Liver (tissue), 8 donors: ENCODE measurements at regions not wholly inside any gene's neighbourhood (a gene's known extent, or its start where the extent isn't known, plus 50 kb on each side); places are given as distances from the start of the nearest gene placed in this dataset.

Source experiments
- DNase-seq: peaks from one replicate; pipeline ENCODE4 v3.0.0-alpha.2; 2017; ENCODE audit warnings: low spot score
- H3K27ac ChIP-seq, 2 donors: one replicate each; pipeline ENCODE4 v1.7.0; 2013; ENCODE audit warnings: inconsistent platforms in 2 of 2, low read length in 2 of 2, control low read depth in 1 of 2, low read depth in 1 of 2, mild to moderate bottlenecking in 1 of 2
- H3K27me3 ChIP-seq, 4 donors: one replicate each; pipeline versions ENCODE4 v1.6.1 to v1.7.0; 2013; ENCODE audit warnings: low read length in 3 of 4, inconsistent platforms in 1 of 4, mild to moderate bottlenecking in 1 of 4, moderate library complexity in 1 of 4; ENCODE audit not compliant: control insufficient read depth in 4 of 4, insufficient read depth in 4 of 4
- H3K36me3 ChIP-seq, 4 donors: one replicate each; pipeline versions ENCODE4 v1.6.1 to v1.7.0; 2013; ENCODE audit warnings: low read length in 3 of 4, mild to moderate bottlenecking in 3 of 4, low read depth in 1 of 4, moderate library complexity in 1 of 4; ENCODE audit not compliant: control insufficient read depth in 4 of 4, insufficient read depth in 3 of 4
- H3K4me1 ChIP-seq, 4 donors: one replicate each; pipeline versions ENCODE4 v1.6.1 to v1.7.0; 2013; ENCODE audit warnings: low read length in 3 of 4, mild to moderate bottlenecking in 3 of 4, moderate library complexity in 1 of 4; ENCODE audit not compliant: control insufficient read depth in 4 of 4, insufficient read depth in 4 of 4
- H3K4me3 ChIP-seq, 3 donors: one replicate each; pipeline versions ENCODE4 v1.6.1 to v1.7.0; 2013; ENCODE audit warnings: low read length in 3 of 3, control low read depth in 1 of 3, low read depth in 1 of 3, mild to moderate bottlenecking in 1 of 3
- H3K9ac ChIP-seq, 2 donors: one replicate each; pipeline ENCODE4 v1.7.0; 2013; ENCODE audit warnings: low read length in 2 of 2, mild to moderate bottlenecking in 2 of 2, moderate library complexity in 2 of 2, control low read depth in 1 of 2, low read depth in 1 of 2
- H3K9me3 ChIP-seq, 4 donors: one replicate each; pipeline versions ENCODE4 v1.6.1 to v1.7.0; 2013; ENCODE audit warnings: low read length in 3 of 4; ENCODE audit not compliant: control insufficient read depth in 4 of 4
- EGR1 ChIP-seq, 2 donors: IDR thresholded peaks; 2 replicates each; pipeline ENCODE4 v1.6.1; 2016 to 2018; ENCODE audit warnings: antibody characterized with exemption in 2 of 2, low read depth in 2 of 2
- FOXA1 ChIP-seq: IDR thresholded peaks from 2 replicates; pipeline ENCODE4 v1.6.1; 2016; ENCODE audit warnings: antibody characterized with exemption
- FOXA2 ChIP-seq: IDR thresholded peaks from 2 replicates; pipeline ENCODE4 v1.6.1; 2016; ENCODE audit warnings: antibody characterized with exemption
- GABPA ChIP-seq, 2 donors: IDR thresholded peaks in 1 of 2; conservative IDR thresholded peaks in 1 of 2; 2 replicates each; pipeline ENCODE4 v1.6.1; 2016; ENCODE audit warnings: antibody characterized with exemption in 2 of 2, mild to moderate bottlenecking in 1 of 2, moderate library complexity in 1 of 2
- HNF4A ChIP-seq, 2 donors: conservative IDR thresholded peaks; 2 replicates each; pipeline ENCODE4 v1.6.1; 2016; ENCODE audit warnings: antibody characterized with exemption in 2 of 2, mild to moderate bottlenecking in 2 of 2
- JUND ChIP-seq, 2 donors: IDR thresholded peaks; 2 replicates each; pipeline ENCODE4 v1.6.1; 2016; ENCODE audit warnings: antibody characterized with exemption in 2 of 2
- NR2F2 ChIP-seq: IDR thresholded peaks from 2 replicates; pipeline ENCODE4 v1.6.1; 2016; ENCODE audit warnings: antibody characterized with exemption
- RAD21 ChIP-seq, 2 donors: IDR thresholded peaks; 2 replicates each; pipeline ENCODE4 v1.6.1; 2016; ENCODE audit warnings: antibody characterized with exemption in 2 of 2, mild to moderate bottlenecking in 2 of 2
- RXRA ChIP-seq, 2 donors: IDR thresholded peaks; 2 replicates each; pipeline ENCODE4 v1.6.1; 2017 to 2018; ENCODE audit warnings: antibody characterized with exemption in 2 of 2, mild to moderate bottlenecking in 1 of 2
- TAF1 ChIP-seq: conservative IDR thresholded peaks from 2 replicates; pipeline ENCODE4 v1.6.1; 2016; ENCODE audit warnings: antibody characterized with exemption, mild to moderate bottlenecking
- YY1 ChIP-seq: IDR thresholded peaks from 2 replicates; pipeline ENCODE4 v1.6.1; 2016; ENCODE audit warnings: antibody characterized with exemption, mild to moderate bottlenecking
- WGBS: extraction: QIAGEN DNeasy Blood & Tissue Kit; methylation state at CpG from one replicate; pipeline ENCODE4 v1.1.7; 2013; 5-methylcytosine and 5-hydroxymethylcytosine counted together
- TF ChIP-seq, protein P1 (sequence below): IDR thresholded peaks from 2 replicates; pipeline ENCODE4 v1.6.1; 2016; ENCODE audit warnings: antibody characterized with exemption
- TF ChIP-seq, protein P2 (sequence below): IDR thresholded peaks from 2 replicates; pipeline ENCODE4 v1.6.1; 2016; ENCODE audit warnings: antibody characterized with exemption
- TF ChIP-seq, protein P3 (sequence below): IDR thresholded peaks from 2 replicates; pipeline ENCODE4 v1.6.1; 2016; ENCODE audit warnings: antibody characterized with exemption, mild to moderate bottlenecking
- TF ChIP-seq, protein P4 (sequence below): IDR thresholded peaks from 2 replicates; pipeline ENCODE4 v1.6.1; 2016; ENCODE audit warnings: antibody characterized with exemption
- TF ChIP-seq, protein P5 (sequence below): fragments of 150-350 bp; IDR thresholded peaks from 2 replicates; pipeline ENCODE4 v1.5.1; 2017; ENCODE audit warnings: improper control_type of control experiment, low read depth, low read length; ENCODE audit not compliant: missing input control
- donor health status: healthy.
- donor health status: healthy.
- donor health status: healthy.
- donor health status: healthy.
- donor health status: healthy.

DNA sequence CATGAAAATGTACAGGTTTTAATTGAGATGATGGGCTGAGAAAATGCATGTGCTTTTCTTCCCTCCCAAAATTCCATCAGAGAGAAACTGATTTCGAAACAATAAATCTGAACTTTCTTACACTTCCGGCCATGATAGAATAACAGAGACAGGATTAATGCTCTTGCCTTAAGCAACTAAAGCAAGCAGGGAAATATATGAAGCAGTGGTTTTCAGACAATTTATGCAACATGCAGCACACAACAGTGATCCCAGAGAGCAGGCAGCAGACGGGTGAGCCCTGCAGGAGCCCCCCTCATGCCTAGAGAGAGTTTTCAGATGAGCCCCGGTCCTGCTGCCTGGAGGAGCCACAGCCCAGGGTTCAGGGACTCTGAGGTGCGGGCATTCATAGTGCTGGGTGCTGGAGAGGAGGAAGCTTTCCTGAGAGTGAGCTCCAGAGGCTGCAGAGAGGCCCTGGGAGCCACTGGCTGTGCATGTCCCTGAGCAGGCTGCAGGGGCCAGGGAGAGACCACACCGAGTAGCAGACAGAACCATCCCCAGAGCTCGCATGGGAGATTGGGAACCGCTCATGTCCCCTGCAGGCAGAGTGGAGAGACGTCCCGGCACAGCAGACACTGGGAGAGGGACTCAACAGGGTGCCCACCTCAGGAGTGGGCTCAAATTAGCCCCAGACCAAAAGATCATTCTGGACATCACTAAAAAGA lies 143.5 kb downstream of the OLFM1 start:
- 56% methylated on average over 10 of the region's 10 CpGs for WGBS
- DNase-seq = no peak
- H3K27ac ChIP-seq = no peak overlapping the region
- H3K36me3 ChIP-seq = no peaks in the 10 kb centered on the region
- no peak overlapping the region for H3K9ac ChIP-seq
- H3K27me3 ChIP-seq = peaks cover 0 to 3% (median 0%) of the 10 kb centered on the region in 4 donors
- no peak overlapping the region for H3K4me3 ChIP-seq
- TF ChIP-seq HNF4A (conservative IDR thresholded peaks at IDR 0.05) = no peak
- TF ChIP-seq FOXA1 = no peak
- TF ChIP-seq RAD21 (IDR thresholded peaks at IDR 0.05) = no peak
- no peak for TF ChIP-seq EGR1 (IDR thresholded peaks at IDR 0.05; ENCODE audit: low read depth in 2 of 2)
- no peak for TF ChIP-seq NR2F2
- no peak for TF ChIP-seq TAF1
- no peak for TF ChIP-seq RXRA (IDR thresholded peaks at IDR 0.05)
- TF ChIP-seq, protein P1, sequence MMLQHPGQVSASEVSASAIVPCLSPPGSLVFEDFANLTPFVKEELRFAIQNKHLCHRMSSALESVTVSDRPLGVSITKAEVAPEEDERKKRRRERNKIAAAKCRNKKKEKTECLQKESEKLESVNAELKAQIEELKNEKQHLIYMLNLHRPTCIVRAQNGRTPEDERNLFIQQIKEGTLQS = no peak
- TF ChIP-seq GABPA (IDR thresholded peaks at IDR 0.05 in 1 of 2, conservative IDR thresholded peaks at IDR 0.05 in 1 of 2) = no peak
- no peak for TF ChIP-seq JUND (IDR thresholded peaks at IDR 0.05)
- TF ChIP-seq, protein P2, sequence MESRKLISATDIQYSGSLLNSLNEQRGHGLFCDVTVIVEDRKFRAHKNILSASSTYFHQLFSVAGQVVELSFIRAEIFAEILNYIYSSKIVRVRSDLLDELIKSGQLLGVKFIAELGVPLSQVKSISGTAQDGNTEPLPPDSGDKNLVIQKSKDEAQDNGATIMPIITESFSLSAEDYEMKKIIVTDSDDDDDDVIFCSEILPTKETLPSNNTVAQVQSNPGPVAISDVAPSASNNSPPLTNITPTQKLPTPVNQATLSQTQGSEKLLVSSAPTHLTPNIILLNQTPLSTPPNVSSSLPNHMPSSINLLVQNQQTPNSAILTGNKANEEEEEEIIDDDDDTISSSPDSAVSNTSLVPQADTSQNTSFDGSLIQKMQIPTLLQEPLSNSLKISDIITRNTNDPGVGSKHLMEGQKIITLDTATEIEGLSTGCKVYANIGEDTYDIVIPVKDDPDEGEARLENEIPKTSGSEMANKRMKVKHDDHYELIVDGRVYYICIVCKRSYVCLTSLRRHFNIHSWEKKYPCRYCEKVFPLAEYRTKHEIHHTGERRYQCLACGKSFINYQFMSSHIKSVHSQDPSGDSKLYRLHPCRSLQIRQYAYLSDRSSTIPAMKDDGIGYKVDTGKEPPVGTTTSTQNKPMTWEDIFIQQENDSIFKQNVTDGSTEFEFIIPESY = no peak
- TF ChIP-seq, protein P3, sequence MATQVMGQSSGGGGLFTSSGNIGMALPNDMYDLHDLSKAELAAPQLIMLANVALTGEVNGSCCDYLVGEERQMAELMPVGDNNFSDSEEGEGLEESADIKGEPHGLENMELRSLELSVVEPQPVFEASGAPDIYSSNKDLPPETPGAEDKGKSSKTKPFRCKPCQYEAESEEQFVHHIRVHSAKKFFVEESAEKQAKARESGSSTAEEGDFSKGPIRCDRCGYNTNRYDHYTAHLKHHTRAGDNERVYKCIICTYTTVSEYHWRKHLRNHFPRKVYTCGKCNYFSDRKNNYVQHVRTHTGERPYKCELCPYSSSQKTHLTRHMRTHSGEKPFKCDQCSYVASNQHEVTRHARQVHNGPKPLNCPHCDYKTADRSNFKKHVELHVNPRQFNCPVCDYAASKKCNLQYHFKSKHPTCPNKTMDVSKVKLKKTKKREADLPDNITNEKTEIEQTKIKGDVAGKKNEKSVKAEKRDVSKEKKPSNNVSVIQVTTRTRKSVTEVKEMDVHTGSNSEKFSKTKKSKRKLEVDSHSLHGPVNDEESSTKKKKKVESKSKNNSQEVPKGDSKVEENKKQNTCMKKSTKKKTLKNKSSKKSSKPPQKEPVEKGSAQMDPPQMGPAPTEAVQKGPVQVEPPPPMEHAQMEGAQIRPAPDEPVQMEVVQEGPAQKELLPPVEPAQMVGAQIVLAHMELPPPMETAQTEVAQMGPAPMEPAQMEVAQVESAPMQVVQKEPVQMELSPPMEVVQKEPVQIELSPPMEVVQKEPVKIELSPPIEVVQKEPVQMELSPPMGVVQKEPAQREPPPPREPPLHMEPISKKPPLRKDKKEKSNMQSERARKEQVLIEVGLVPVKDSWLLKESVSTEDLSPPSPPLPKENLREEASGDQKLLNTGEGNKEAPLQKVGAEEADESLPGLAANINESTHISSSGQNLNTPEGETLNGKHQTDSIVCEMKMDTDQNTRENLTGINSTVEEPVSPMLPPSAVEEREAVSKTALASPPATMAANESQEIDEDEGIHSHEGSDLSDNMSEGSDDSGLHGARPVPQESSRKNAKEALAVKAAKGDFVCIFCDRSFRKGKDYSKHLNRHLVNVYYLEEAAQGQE = no peak
- no peak for TF ChIP-seq FOXA2
- TF ChIP-seq, protein P4, sequence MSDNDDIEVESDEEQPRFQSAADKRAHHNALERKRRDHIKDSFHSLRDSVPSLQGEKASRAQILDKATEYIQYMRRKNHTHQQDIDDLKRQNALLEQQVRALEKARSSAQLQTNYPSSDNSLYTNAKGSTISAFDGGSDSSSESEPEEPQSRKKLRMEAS = no peak
- TF ChIP-seq YY1 = no peak
- TF ChIP-seq, protein P5, sequence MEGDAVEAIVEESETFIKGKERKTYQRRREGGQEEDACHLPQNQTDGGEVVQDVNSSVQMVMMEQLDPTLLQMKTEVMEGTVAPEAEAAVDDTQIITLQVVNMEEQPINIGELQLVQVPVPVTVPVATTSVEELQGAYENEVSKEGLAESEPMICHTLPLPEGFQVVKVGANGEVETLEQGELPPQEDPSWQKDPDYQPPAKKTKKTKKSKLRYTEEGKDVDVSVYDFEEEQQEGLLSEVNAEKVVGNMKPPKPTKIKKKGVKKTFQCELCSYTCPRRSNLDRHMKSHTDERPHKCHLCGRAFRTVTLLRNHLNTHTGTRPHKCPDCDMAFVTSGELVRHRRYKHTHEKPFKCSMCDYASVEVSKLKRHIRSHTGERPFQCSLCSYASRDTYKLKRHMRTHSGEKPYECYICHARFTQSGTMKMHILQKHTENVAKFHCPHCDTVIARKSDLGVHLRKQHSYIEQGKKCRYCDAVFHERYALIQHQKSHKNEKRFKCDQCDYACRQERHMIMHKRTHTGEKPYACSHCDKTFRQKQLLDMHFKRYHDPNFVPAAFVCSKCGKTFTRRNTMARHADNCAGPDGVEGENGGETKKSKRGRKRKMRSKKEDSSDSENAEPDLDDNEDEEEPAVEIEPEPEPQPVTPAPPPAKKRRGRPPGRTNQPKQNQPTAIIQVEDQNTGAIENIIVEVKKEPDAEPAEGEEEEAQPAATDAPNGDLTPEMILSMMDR = no peak
- no peaks in the 10 kb centered on the region for H3K4me1 ChIP-seq
- H3K9me3 ChIP-seq = peaks cover 0 to 9% (median 2%) of the 10 kb centered on the region in 4 donors
